Fibroblast of pulmonary artery (primary cell): ENCODE measurements at regions not wholly inside any gene's neighbourhood (a gene's known extent, or its start where the extent isn't known, plus 50 kb on each side); places are given as distances from the start of the nearest gene placed in this dataset.

Experiments used
- DNase-seq: peaks from one replicate; pipeline ENCODE4 v3.0.0-alpha.2; 2010; ENCODE audit warnings: low read depth
- H3K4me3 ChIP-seq: replicated peaks from 2 replicates; pipeline ENCODE4 v1.5.1; 2011; ENCODE audit warnings: low read depth, mild to moderate bottlenecking, control low read depth, low read length, moderate library complexity
- CTCF ChIP-seq: IDR thresholded peaks from 2 replicates; pipeline ENCODE4 v1.5.1; 2011; ENCODE audit warnings: mild to moderate bottlenecking, control low read depth, low read length, inconsistent platforms; ENCODE audit errors: missing control alignments

DNA sequence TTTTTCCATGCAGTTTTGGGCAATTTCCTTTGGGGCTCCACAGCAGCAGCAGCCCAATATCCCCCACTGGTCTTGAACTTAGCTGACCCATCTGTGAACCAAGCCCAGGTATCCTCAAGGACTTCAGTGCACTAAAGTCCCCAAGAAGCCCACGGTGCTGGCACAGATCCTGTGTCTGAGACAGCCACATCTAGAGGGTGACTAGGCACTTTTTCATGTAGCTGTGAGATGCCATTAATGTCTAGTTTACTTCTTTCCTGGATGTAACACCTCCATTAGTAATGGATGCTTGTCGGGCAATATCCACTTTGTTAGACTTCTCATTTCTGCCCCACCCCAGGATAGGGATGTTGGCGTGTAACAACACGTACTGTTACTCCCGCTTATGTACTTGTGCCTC, 117.9 kb downstream of the GPCPD1 start:
- no peak for TF ChIP-seq CTCF
- DNase-seq, result no peak
- no peak overlapping the region for H3K4me3 ChIP-seq

DNA sequence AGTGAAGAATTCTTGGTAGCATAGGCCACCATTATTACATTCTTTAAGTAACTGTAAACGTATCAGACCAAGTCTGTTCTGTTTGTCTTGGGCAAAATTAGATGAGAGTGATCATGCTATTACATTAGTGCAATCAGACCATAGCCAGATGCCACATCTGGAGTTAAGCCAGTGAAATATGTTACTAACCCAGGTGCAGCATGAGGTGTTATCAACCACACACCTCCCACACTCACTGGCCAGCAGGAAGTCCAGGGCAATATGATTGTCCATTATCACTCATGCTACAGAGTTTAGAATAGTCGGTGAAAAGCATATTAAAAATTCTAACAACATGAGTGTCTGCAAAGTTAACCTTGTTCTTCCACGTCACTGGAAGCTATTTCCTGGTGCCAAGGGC, 119.4 kb downstream of the GPCPD1 start:
- DNase-seq, result no peak
- no peak overlapping the region for H3K4me3 ChIP-seq
- no peak for TF ChIP-seq CTCF

GRCh38 chr20:5489601-5490000, 121.2 kb downstream of the GPCPD1 start:
- no peak for TF ChIP-seq CTCF
- no peak for DNase-seq
- H3K4me3 ChIP-seq, result no peak overlapping the region

GRCh38 chr20:5488823-5489222, 122.0 kb downstream of the GPCPD1 start:
- DNase-seq, result no peak
- no peak for TF ChIP-seq CTCF
- H3K4me3 ChIP-seq, result no peak overlapping the region

- no peak for TF ChIP-seq CTCF
- no peak for DNase-seq
- H3K4me3 ChIP-seq, result no peak overlapping the region
Measured at GRCh38 chr20:5486377-5487054, 124.3 kb downstream of the GPCPD1 start.

DNA sequence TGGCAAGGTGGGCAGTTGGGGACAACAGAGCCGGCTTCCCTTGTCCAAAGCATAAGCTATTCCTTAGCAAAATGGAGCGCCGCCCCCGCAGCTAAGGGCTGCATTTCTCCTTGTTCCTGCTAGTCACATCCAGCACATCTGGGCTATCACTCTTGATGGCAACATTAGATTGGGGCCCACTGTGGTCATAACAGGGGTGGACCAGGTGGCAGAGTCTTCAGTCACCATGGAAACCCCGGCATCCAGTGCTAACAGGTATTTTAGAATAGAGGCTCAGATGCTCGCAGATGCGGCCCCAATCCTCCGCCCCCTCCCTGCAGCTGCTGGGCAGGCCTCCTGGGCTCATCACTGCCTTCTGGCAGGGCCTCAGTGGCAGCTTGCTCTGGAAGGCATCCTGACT, 125.9 kb downstream of the GPCPD1 start:
- no peak for DNase-seq
- H3K4me3 ChIP-seq, result no peak overlapping the region
- no peak for TF ChIP-seq CTCF

- no peak overlapping the region for H3K4me3 ChIP-seq
- DNase-seq, result no peak
- no peak for TF ChIP-seq CTCF
Measured at GRCh38 chr20:5484346-5484745, 126.5 kb downstream of the GPCPD1 start.
